ENCODE measurements at regions not wholly inside any gene's neighbourhood (a gene's known extent, or its start where the extent isn't known, plus 50 kb on each side); places are given as distances from the start of the nearest gene placed in this dataset.

- Mint-ChIP-seq H3K9me3 (peaks cover 3 to 4% of the 10 kb centered on the region in 2 experiments; a peak in 3 of 5 replicates), H3K27ac (no peak overlapping the region; a peak in 1 of 7 replicates), H3K27me3 (ENCODE audit: low read depth) (peaks cover 10% of the 10 kb centered on the region), H3K4me3 (no peak overlapping the region), H3K36me3 (ENCODE audit: insufficient read depth in 1 of 3, low read depth in 3 of 3) (peaks cover 0 to 4% (median 0%) of the 10 kb centered on the region in 3 experiments; a peak in 4 of 7 replicates), H3K4me1 (peaks cover 15 to 17% of the 10 kb centered on the region in 2 experiments)
- H2BK5ac ChIP-seq (ENCODE audit: insufficient read length, low read length): no peak overlapping the region
- no peak overlapping the region for H2BK12ac ChIP-seq (ENCODE audit: insufficient read length, low read depth, low read length)
- no peak overlapping the region for H3K9ac ChIP-seq (ENCODE audit: extremely low read depth, insufficient read length, low read length)
- no peak overlapping the region for H3K14ac ChIP-seq (ENCODE audit: insufficient read depth, low read length)
- no peak overlapping the region for H3K23ac ChIP-seq (ENCODE audit: insufficient read length, low read depth, low read length)
- no peak overlapping the region for H3T11ph ChIP-seq (ENCODE audit: low read length)
- H3K4me1 ChIP-seq (ENCODE audit: insufficient read depth, low read length): no peaks in the 10 kb centered on the region
- no peak overlapping the region for H3K56ac ChIP-seq (ENCODE audit: insufficient read length, low read depth, low read length)
- H4K8ac ChIP-seq (replicated peaks; ENCODE audit: insufficient read length, low read depth, low read length): no peak overlapping the region
- H2AFZ ChIP-seq (ENCODE audit: low read length): no peak overlapping the region
- H3K4ac ChIP-seq (ENCODE audit: low read depth, low read length): no peak overlapping the region
- no CpG with 5 or more reads among the region's 3 CpGs for WGBS (ENCODE audit: extremely low coverage, insufficient read length, low lambda C conversion rate)
- H2BK120ac ChIP-seq (ENCODE audit: low read depth, low read length, poor library complexity, severe bottlenecking): no peak overlapping the region
- H3K18ac ChIP-seq (ENCODE audit: insufficient read length, low read depth, low read length): no peak overlapping the region
- H4K5ac ChIP-seq (ENCODE audit: insufficient read length, low read depth, low read length): no peak overlapping the region
- no peaks in the 10 kb centered on the region for H3K23me2 ChIP-seq (ENCODE audit: insufficient read length, low read depth, low read length, poor library complexity, severe bottlenecking)
- H4K91ac ChIP-seq (ENCODE audit: insufficient read length, low read depth, low read length): no peak overlapping the region
- H3K9me3 ChIP-seq (ENCODE audit: control insufficient read depth, low read depth, low read length): no peaks in the 10 kb centered on the region
- H3K79me2 ChIP-seq (ENCODE audit: insufficient read depth, low read length): no peaks in the 10 kb centered on the region
- H3K79me1 ChIP-seq (ENCODE audit: insufficient read depth, low read depth, low read length, poor library complexity, severe bottlenecking): no peaks in the 10 kb centered on the region
- DNase-seq: no peak
- no peak overlapping the region for H2BK15ac ChIP-seq (ENCODE audit: low read depth, low read length)
- no peak overlapping the region for H2AK5ac ChIP-seq (ENCODE audit: insufficient read length, low read length)
- no peaks in the 10 kb centered on the region for H3K27me3 ChIP-seq (ENCODE audit: insufficient read depth, low read length)
- no peaks in the 10 kb centered on the region for H4K20me1 ChIP-seq (ENCODE audit: control insufficient read depth, insufficient read depth, insufficient read length)
- no peak overlapping the region for H2BK20ac ChIP-seq (ENCODE audit: low read depth, low read length, poor library complexity, severe bottlenecking)
- H3K4me2 ChIP-seq (ENCODE audit: insufficient read depth, insufficient read length, low read length): no peak overlapping the region
- TF ChIP-seq CTCF (conservative IDR thresholded peaks at IDR 0.05): no peak
- no peak overlapping the region for H3K27ac ChIP-seq (ENCODE audit: insufficient read length, low read depth, low read length)
Observed at GRCh38 chr2:8298783-8299182, 383.1 kb upstream of the ID2 start.

All from H9 (cell line).